HepG2 (cell line): ENCODE measurements at regions not wholly inside any gene's neighbourhood (a gene's known extent, or its start where the extent isn't known, plus 50 kb on each side); places are given as distances from the start of the nearest gene placed in this dataset.

Experiments
- ATAC-seq: fragments of 200-7000 bp; cut with Tn5 transposase; 3 replicates; pipeline ENCODE4 v1.9.1; 2020; ENCODE audit warnings: mild to moderate bottlenecking, moderate library complexity
- BruUV-seq: library from RNA; stranded (reverse); fragments of 400-500 nt; replicated peaks from 2 replicates; lab custom pipeline; 2021; lab: Mats Ljungman, UMichigan
- CTCF ChIA-PET: fragments of 300-600 bp; formaldehyde crosslinking; extraction: SDS; loops from one replicate; lab custom pipeline; 2021; ENCODE audit warnings: low total read pairs, inconsistent platforms, low intra/inter-chr PET ratio; lab: Yijun Ruan, JAX
- POLR2A ChIA-PET: fragments of 350-600 bp; sonication (Branson Sonifier 250); formaldehyde crosslinking; loops from one replicate; lab custom pipeline; 2020; ENCODE audit warnings: antibody characterized with exemption, inconsistent platforms; lab: Yijun Ruan, JAX
- DNase-seq: peaks from one replicate; pipeline ENCODE4 v3.0.0-alpha.2; 2015; ENCODE audit warnings: low spot score
- FAIRE-seq: peaks from 3 replicates; lab custom pipeline; 2011; peaks lifted over from hg19 to GRCh38; lab: Jason Lieb, UNC
- H2AFZ ChIP-seq: one replicate; pipeline ENCODE4 v1.6.1; 2011; ENCODE audit warnings: low read length, inconsistent platforms
- H3K27ac ChIP-seq: fragments of 300-600 bp; 3 replicates; pipeline ENCODE4 v1.8.0; 2011; ENCODE audit warnings: mixed run types, mild to moderate bottlenecking, mixed read lengths, low read length, inconsistent platforms; ENCODE audit not compliant: insufficient read depth; ENCODE audit errors: extremely low read length
- H3K27me3 ChIP-seq, 2 experiments: fragments of 200-600 bp in 1 of 2; 2 replicates in 1 of 2; 3 replicates in 1 of 2; pipeline versions ENCODE4 v1.6.0 to v1.8.0; 2011; ENCODE audit warnings: low read length in 2 of 2, mild to moderate bottlenecking in 2 of 2, moderate library complexity in 2 of 2, inconsistent platforms in 1 of 2; ENCODE audit not compliant: insufficient read depth in 2 of 2, control insufficient read depth in 1 of 2
- H3K36me3 ChIP-seq, 2 experiments: fragments of 200-600 bp in 1 of 2; replicated peaks in 1 of 2; 2 replicates in 1 of 2; 3 replicates in 1 of 2; pipeline versions ENCODE4 v1.5.1 to v1.8.0; 2011; ENCODE audit warnings: low read length in 2 of 2, inconsistent platforms in 1 of 2; ENCODE audit not compliant: insufficient read depth in 2 of 2, control insufficient read depth in 1 of 2
- H3K4me1 ChIP-seq: 2 replicates; pipeline ENCODE4 v1.5.1; 2012; ENCODE audit warnings: low read length, inconsistent platforms; ENCODE audit not compliant: insufficient read depth
- H3K4me2 ChIP-seq: 2 replicates; pipeline ENCODE4 v1.6.0; 2011; ENCODE audit warnings: low read depth, low read length, inconsistent platforms
- H3K4me3 ChIP-seq, 3 experiments: fragments of 200-600 bp in 1 of 3; sonication (generic), shearing (Covaris generic) in 1 of 3; replicated peaks in 1 of 3; 2 replicates each; pipeline ENCODE4 v1.5.1; 2011 to 2016; ENCODE audit warnings: low read length in 3 of 3, inconsistent platforms in 2 of 3, low read depth in 2 of 3, mild to moderate bottlenecking in 2 of 3, control low read depth in 1 of 3, mixed read lengths in 1 of 3; ENCODE audit not compliant: insufficient read depth in 1 of 3
- H3K79me2 ChIP-seq: one replicate; pipeline ENCODE4 v1.6.1; 2011; ENCODE audit warnings: low read length, inconsistent platforms; ENCODE audit not compliant: insufficient read depth
- H3K9ac ChIP-seq: 2 replicates; pipeline ENCODE4 v1.6.0; 2011; ENCODE audit warnings: mild to moderate bottlenecking, low read depth, low read length, inconsistent platforms; ENCODE audit not compliant: insufficient read depth
- H3K9me3 ChIP-seq: 2 replicates; pipeline ENCODE4 v1.5.1; 2012; ENCODE audit warnings: mild to moderate bottlenecking, low read length
- H4K20me1 ChIP-seq: 2 replicates; pipeline ENCODE4 v1.6.0; 2011; ENCODE audit warnings: inconsistent platforms, mild to moderate bottlenecking, low read length, moderate library complexity; ENCODE audit not compliant: insufficient read depth
- ATF7-NPFF ChIP-seq: sonication (generic); formaldehyde crosslinking; IDR thresholded peaks from 2 replicates; pipeline ENCODE4 v1.8.1; 2023; ENCODE audit warnings: mild to moderate bottlenecking, low read depth, missing genetic modification reagents, moderate library complexity
- HNRNPUL1 ChIP-seq: fragments of 200-400 bp; formaldehyde crosslinking; IDR thresholded peaks from 2 replicates; pipeline ENCODE4 v1.6.1; 2017; ENCODE audit warnings: low read depth, mild to moderate bottlenecking, low read length, moderate library complexity
- KDM3A ChIP-seq: IDR thresholded peaks from 2 replicates; pipeline ENCODE4 v1.6.1; 2018; ENCODE audit warnings: low read depth, missing compliant biosample characterization
- MNT ChIP-seq: fragments of 450-650 bp; IDR thresholded peaks from 2 replicates; pipeline ENCODE4 v1.6.1; 2016
- MTF1 ChIP-seq: sonication (generic); formaldehyde crosslinking; IDR thresholded peaks from 2 replicates; pipeline ENCODE4 v1.5.0; 2020; ENCODE audit warnings: missing genetic modification reagents
- RAD21 ChIP-seq: fragments of 450-650 bp; formaldehyde crosslinking; IDR thresholded peaks from 2 replicates; pipeline ENCODE4 v1.5.0; 2020; ENCODE audit warnings: mild to moderate bottlenecking
- RERE ChIP-seq: IDR thresholded peaks from 2 replicates; pipeline ENCODE4 v1.6.1; 2016; ENCODE audit warnings: low read depth, missing genetic modification reagents, missing compliant biosample characterization
- REXO4 ChIP-seq: sonication (generic); formaldehyde crosslinking; IDR thresholded peaks from 2 replicates; pipeline ENCODE4 v1.8.0; 2022; ENCODE audit warnings: missing genetic modification reagents, mild to moderate bottlenecking, borderline replicate concordance
- SALL1 ChIP-seq: sonication (generic); formaldehyde crosslinking; IDR thresholded peaks from 2 replicates; pipeline ENCODE4 v1.8.0; 2022; ENCODE audit warnings: mild to moderate bottlenecking, missing genetic modification reagents
- WGBS: methylation state at CpG from one replicate; pipeline ENCODE4 v1.1.6; 2017; ENCODE audit warnings: low lambda C conversion rate; 5-methylcytosine and 5-hydroxymethylcytosine counted together
- in situ Hi-C: cut with HindIII; loops from 2 replicates; pipeline ENCODE4 v1.10.0; 2017; ENCODE audit warnings: low pct_unique_long_range_greater_than_20kb; ENCODE audit not compliant: extremely low pct_ligation_motif_present
- intact Hi-C: fragments of 100-400 bp; cut with micrococcal nuclease; formaldehyde crosslinking; loops from one replicate; pipeline ENCODE4 v1.10.0; 2022; ENCODE audit not compliant: unreplicated experiment
- TF ChIP-seq, protein P1 (sequence below): sonication (generic); formaldehyde crosslinking; IDR thresholded peaks from 2 replicates; pipeline ENCODE4 v1.5.1; 2020; ENCODE audit warnings: missing genetic modification reagents, mild to moderate bottlenecking, borderline replicate concordance

DNA sequence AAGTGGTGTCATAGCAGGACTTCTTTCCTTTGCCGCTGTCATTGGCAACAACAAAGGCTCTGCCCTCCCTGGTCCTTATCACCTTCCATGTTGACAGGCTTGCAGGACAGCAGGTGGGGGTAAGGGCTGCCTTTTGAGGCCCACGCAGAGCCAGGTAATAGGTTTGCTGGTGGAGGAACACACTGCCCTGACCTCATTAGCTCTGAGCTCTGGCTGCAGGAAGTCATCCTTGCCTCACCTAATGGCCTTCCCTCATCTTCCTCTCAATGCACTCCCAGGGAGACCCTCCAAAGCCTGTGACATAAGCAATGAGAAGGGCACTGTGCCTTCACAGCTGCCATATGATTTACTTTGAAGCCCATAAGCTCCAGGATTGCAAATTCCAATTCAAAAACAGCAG, 1205.2 kb upstream of the AUTS2 start:
- H3K36me3 ChIP-seq = no peaks in the 10 kb centered on the region
- H3K27me3 ChIP-seq = no peaks in the 10 kb centered on the region
- no peak for DNase-seq
- WGBS = 50% methylated on average over 1 of the region's 2 CpGs
- ChIA-PET POLR2A (no interaction called here), CTCF (no interaction called here)
- in situ Hi-C loops (no loop called here), intact Hi-C loops (no loop called here)
- H3K4me2 ChIP-seq = no peak overlapping the region
- H2AFZ ChIP-seq = no peak overlapping the region
- H3K27ac ChIP-seq = no peak overlapping the region
- H3K4me3 ChIP-seq = no peak overlapping the region
- no peak overlapping the region for H3K9ac ChIP-seq
- H4K20me1 ChIP-seq = no peaks in the 10 kb centered on the region
- no peak for ATAC-seq
- no peaks in the 10 kb centered on the region for H3K4me1 ChIP-seq
- TF ChIP-seq HNRNPUL1 (no peak), REXO4 (CRISPR knock-in tag) (no peak), RAD21 (CRISPR knock-in tag) (no peak), MTF1 (CRISPR knock-in tag) (no peak), RERE (CRISPR knock-in tag) (no peak), ATF7-NPFF (CRISPR knock-in tag) (no peak), KDM3A (CRISPR knock-in tag) (no peak), MNT (no peak), SALL1 (no peak)
- TF ChIP-seq, protein P1, sequence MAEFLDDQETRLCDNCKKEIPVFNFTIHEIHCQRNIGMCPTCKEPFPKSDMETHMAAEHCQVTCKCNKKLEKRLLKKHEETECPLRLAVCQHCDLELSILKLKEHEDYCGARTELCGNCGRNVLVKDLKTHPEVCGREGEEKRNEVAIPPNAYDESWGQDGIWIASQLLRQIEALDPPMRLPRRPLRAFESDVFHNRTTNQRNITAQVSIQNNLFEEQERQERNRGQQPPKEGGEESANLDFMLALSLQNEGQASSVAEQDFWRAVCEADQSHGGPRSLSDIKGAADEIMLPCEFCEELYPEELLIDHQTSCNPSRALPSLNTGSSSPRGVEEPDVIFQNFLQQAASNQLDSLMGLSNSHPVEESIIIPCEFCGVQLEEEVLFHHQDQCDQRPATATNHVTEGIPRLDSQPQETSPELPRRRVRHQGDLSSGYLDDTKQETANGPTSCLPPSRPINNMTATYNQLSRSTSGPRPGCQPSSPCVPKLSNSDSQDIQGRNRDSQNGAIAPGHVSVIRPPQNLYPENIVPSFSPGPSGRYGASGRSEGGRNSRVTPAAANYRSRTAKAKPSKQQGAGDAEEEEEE = no peak
- no TSS peak for BruUV-seq
- H3K79me2 ChIP-seq = no peaks in the 10 kb centered on the region
- FAIRE-seq = no peak
- H3K9me3 ChIP-seq = peaks cover 59% of the 10 kb centered on the region
